GM23248 (cell line): ENCODE measurements at regions not wholly inside any gene's neighbourhood (a gene's known extent, or its start where the extent isn't known, plus 50 kb on each side); places are given as distances from the start of the nearest gene placed in this dataset.

Experiments
- EZH2 ChIP-seq: fragments of 200-600 bp; sonication (generic); IDR thresholded peaks from 2 replicates; pipeline ENCODE4 v1.6.1; 2018; ENCODE audit warnings: antibody characterized with exemption, mild to moderate bottlenecking; ENCODE audit not compliant: insufficient read depth, poor library complexity, severe bottlenecking
- EZH2phosphoT487 ChIP-seq: fragments of 200-600 bp; sonication (generic); IDR thresholded peaks from 2 replicates; pipeline ENCODE4 v1.6.1; 2018; ENCODE audit warnings: antibody characterized with exemption, moderate library complexity, mild to moderate bottlenecking, low read depth; ENCODE audit not compliant: insufficient read depth

- TF ChIP-seq EZH2 (no peak), EZH2phosphoT487 (no peak)
These were observed 484.7 kb upstream of the PODXL start for GRCh38 chr7:132041108-132041507.
